ENCODE measurements at regions not wholly inside any gene's neighbourhood (a gene's known extent, or its start where the extent isn't known, plus 50 kb on each side); places are given as distances from the start of the nearest gene placed in this dataset.

GRCh38 chr4:55175779-55176231 is 50.4 kb upstream of the KDR start:
- Histone ChIP-seq H3K27ac (no peak overlapping the region), H3K27me3 (no peaks in the 10 kb centered on the region), H3K9me3 (no peaks in the 10 kb centered on the region), H3K36me3 (no peaks in the 10 kb centered on the region), H3K4me3 (no peak overlapping the region), H3K4me1 (no peaks in the 10 kb centered on the region)
- TF ChIP-seq POLR2AphosphoS5 (IDR thresholded peaks at IDR 0.05), result no peak
- no peak for TF ChIP-seq POLR2A (IDR thresholded peaks at IDR 0.05)
- TF ChIP-seq CTCF (IDR thresholded peaks at IDR 0.05), result no peak
- no peak for DNase-seq (ENCODE audit: low spot score in 2 of 2)
- intact Hi-C loops (cut with DNase I; ENCODE audit: low total_unique reads), result no loop called here

GRCh38 chr4:55176497-55176896 is 51.1 kb upstream of the KDR start:
- no peak for DNase-seq (ENCODE audit: low spot score in 2 of 2)
- H3K4me3 ChIP-seq, result no peak overlapping the region
- H3K4me1 ChIP-seq, result no peaks in the 10 kb centered on the region
- intact Hi-C loops (cut with DNase I; ENCODE audit: low total_unique reads), result no loop called here
- TF ChIP-seq POLR2AphosphoS5 (IDR thresholded peaks at IDR 0.05) (no peak), POLR2A (IDR thresholded peaks at IDR 0.05) (no peak), CTCF (IDR thresholded peaks at IDR 0.05) (no peak)
- no peak overlapping the region for H3K27ac ChIP-seq
- no peaks in the 10 kb centered on the region for H3K9me3 ChIP-seq
- no peaks in the 10 kb centered on the region for H3K36me3 ChIP-seq
- no peaks in the 10 kb centered on the region for H3K27me3 ChIP-seq

GRCh38 chr4:55177461-55177860 is 52.1 kb upstream of the KDR start:
- no peaks in the 10 kb centered on the region for H3K27me3 ChIP-seq
- no peaks in the 10 kb centered on the region for H3K4me1 ChIP-seq
- no peaks in the 10 kb centered on the region for H3K36me3 ChIP-seq
- no peak overlapping the region for H3K4me3 ChIP-seq
- TF ChIP-seq CTCF (IDR thresholded peaks at IDR 0.05) (no peak), POLR2A (IDR thresholded peaks at IDR 0.05) (no peak), POLR2AphosphoS5 (IDR thresholded peaks at IDR 0.05) (no peak)
- intact Hi-C loops (cut with DNase I; ENCODE audit: low total_unique reads), result no loop called here
- no peak for DNase-seq (ENCODE audit: low spot score in 2 of 2)
- H3K27ac ChIP-seq, result no peak overlapping the region
- no peaks in the 10 kb centered on the region for H3K9me3 ChIP-seq

GRCh38 chr4:55178226-55179005 is 53.0 kb upstream of the KDR start:
- H3K9me3 ChIP-seq, result no peaks in the 10 kb centered on the region
- intact Hi-C loops (cut with DNase I; ENCODE audit: low total_unique reads), result no loop called here
- H3K36me3 ChIP-seq, result no peaks in the 10 kb centered on the region
- H3K4me3 ChIP-seq, result no peak overlapping the region
- no peaks in the 10 kb centered on the region for H3K27me3 ChIP-seq
- H3K27ac ChIP-seq, result peak overlapping the region in 1 of 2 donors; percentile 3
- no peak for DNase-seq (ENCODE audit: low spot score in 2 of 2)
- TF ChIP-seq POLR2A (IDR thresholded peaks at IDR 0.05), result no peak
- TF ChIP-seq POLR2AphosphoS5 (IDR thresholded peaks at IDR 0.05), result no peak
- TF ChIP-seq CTCF (IDR thresholded peaks at IDR 0.05), result no peak
- H3K4me1 ChIP-seq, result no peaks in the 10 kb centered on the region
